GM23338 (cell line): ENCODE measurements at regions not wholly inside any gene's neighbourhood (a gene's known extent, or its start where the extent isn't known, plus 50 kb on each side); places are given as distances from the start of the nearest gene placed in this dataset.

Source experiments
- ATAC-seq: fragments of 200-7000 bp; cut with Tn5 transposase; 3 replicates; pipeline ENCODE4 v1.9.1; 2020
- DNase-seq: peaks from one replicate; pipeline ENCODE4 v3.0.0-alpha.2; 2015; ENCODE audit warnings: low spot score
- H2AFZ ChIP-seq: fragments of 200-600 bp; sonication (generic); 2 replicates; pipeline ENCODE4 v1.8.0; 2016; ENCODE audit warnings: antibody characterized with exemption, mild to moderate bottlenecking, moderate library complexity
- H3F3A ChIP-seq: fragments of 200-600 bp; sonication (generic); replicated peaks from 2 replicates; pipeline ENCODE4 v1.8.0; 2017; ENCODE audit warnings: antibody characterized with exemption, mixed run types, low read depth
- H3K27ac ChIP-seq: fragments of 200-600 bp; sonication (generic); 2 replicates; pipeline ENCODE4 v1.6.1; 2016; ENCODE audit warnings: low read depth
- H3K27me3 ChIP-seq: fragments of 200-600 bp; sonication (generic); 2 replicates; pipeline ENCODE4 v1.8.0; 2016; ENCODE audit warnings: mild to moderate bottlenecking, mixed run types, moderate library complexity; ENCODE audit not compliant: insufficient read depth
- H3K36me3 ChIP-seq: fragments of 200-600 bp; sonication (generic); 2 replicates; pipeline ENCODE4 v1.8.0; 2016; ENCODE audit warnings: mild to moderate bottlenecking; ENCODE audit not compliant: insufficient read depth
- H3K4me1 ChIP-seq: fragments of 200-600 bp; sonication (generic); 2 replicates; pipeline ENCODE4 v1.8.0; 2016; ENCODE audit warnings: mild to moderate bottlenecking, moderate library complexity; ENCODE audit not compliant: insufficient read depth
- H3K4me2 ChIP-seq: fragments of 200-600 bp; sonication (generic); 2 replicates; pipeline ENCODE4 v1.7.1; 2017; ENCODE audit warnings: mixed run types
- H3K4me3 ChIP-seq: fragments of 200-600 bp; sonication (generic); 2 replicates; pipeline ENCODE4 v1.6.1; 2016; ENCODE audit warnings: mixed run types
- H3K79me2 ChIP-seq: fragments of 200-600 bp; sonication (generic); replicated peaks from 2 replicates; pipeline ENCODE4 v1.8.0; 2017; ENCODE audit warnings: mild to moderate bottlenecking; ENCODE audit not compliant: insufficient read depth
- H3K9me2 ChIP-seq: fragments of 200-600 bp; sonication (generic); 2 replicates; pipeline ENCODE4 v1.8.0; 2017; ENCODE audit not compliant: insufficient read depth
- H4K20me1 ChIP-seq: fragments of 200-600 bp; sonication (generic); replicated peaks from 2 replicates; pipeline ENCODE4 v1.8.0; 2017; ENCODE audit warnings: mild to moderate bottlenecking; ENCODE audit not compliant: insufficient read depth
- H3K27ac Mint-ChIP-seq: 2 replicates; pipeline ENCODE4 v1.8.0; 2020; ENCODE audit warnings: inconsistent platforms, mild to moderate bottlenecking, moderate library complexity, mixed read lengths
- H3K27me3 Mint-ChIP-seq: 3 replicates; pipeline ENCODE4 v1.8.0; 2022; ENCODE audit warnings: low read depth, mild to moderate bottlenecking, moderate library complexity, mixed read lengths, inconsistent platforms; ENCODE audit not compliant: insufficient read depth, poor library complexity
- H3K36me3 Mint-ChIP-seq: 3 replicates; pipeline ENCODE4 v1.8.0; 2021; ENCODE audit warnings: low read depth, mild to moderate bottlenecking, inconsistent platforms, moderate library complexity, mixed read lengths
- H3K4me1 Mint-ChIP-seq: 3 replicates; pipeline ENCODE4 v1.8.0; 2020; ENCODE audit warnings: mild to moderate bottlenecking, inconsistent platforms, mixed read lengths
- H3K4me3 Mint-ChIP-seq: 3 replicates; pipeline ENCODE4 v1.8.0; 2021; ENCODE audit warnings: moderate library complexity, mild to moderate bottlenecking, inconsistent platforms, mixed read lengths
- H3K9me3 Mint-ChIP-seq: 3 replicates; pipeline ENCODE4 v1.8.0; 2020; ENCODE audit warnings: moderate library complexity, mild to moderate bottlenecking, inconsistent platforms, mixed read lengths
- CREB1 ChIP-seq: fragments of 250-450 bp; sonication (Bioruptor Pico); IDR thresholded peaks from 2 replicates; pipeline ENCODE4 v1.5.0; 2020; ENCODE audit warnings: low read depth, mild to moderate bottlenecking, moderate library complexity
- CTCF ChIP-seq, 2 experiments: fragments of 200-600 bp in 1 of 2; sonication (generic) in 1 of 2; conservative IDR thresholded peaks; 2 replicates each; pipeline versions ENCODE4 v1.5.1 to v1.6.1; 2016 to 2017; ENCODE audit warnings: antibody characterized with exemption in 2 of 2, low read depth in 2 of 2, mild to moderate bottlenecking in 2 of 2, moderate library complexity in 1 of 2
- ETS1 ChIP-seq: IDR thresholded peaks from 2 replicates; pipeline ENCODE4 v1.6.1; 2016; ENCODE audit warnings: antibody characterized with exemption
- EZH2 ChIP-seq: fragments of 200-600 bp; sonication (generic); IDR thresholded peaks from one replicate; pipeline ENCODE4 v1.8.0; 2017; ENCODE audit warnings: antibody characterized with exemption, mild to moderate bottlenecking, low read depth; ENCODE audit not compliant: unreplicated experiment
- EZH2phosphoT487 ChIP-seq: fragments of 200-600 bp; sonication (generic); IDR thresholded peaks from one replicate; pipeline ENCODE4 v1.8.1; 2018; ENCODE audit warnings: antibody characterized with exemption; ENCODE audit not compliant: unreplicated experiment
- JUNB ChIP-seq: IDR thresholded peaks from one replicate; pipeline ENCODE4 v1.6.1; 2016; ENCODE audit warnings: antibody characterized with exemption; ENCODE audit not compliant: unreplicated experiment
- STAT1 ChIP-seq: IDR thresholded peaks from one replicate; pipeline ENCODE4 v1.6.1; 2016; ENCODE audit warnings: antibody characterized with exemption; ENCODE audit not compliant: unreplicated experiment
- ZNF114 ChIP-seq: fragments of 250-450 bp; sonication (Bioruptor Pico); IDR thresholded peaks from 2 replicates; pipeline ENCODE4 v1.5.0; 2020; ENCODE audit warnings: mild to moderate bottlenecking, moderate library complexity
- ZNF331 ChIP-seq: fragments of 250-450 bp; sonication (Bioruptor Pico); IDR thresholded peaks from 2 replicates; pipeline ENCODE4 v1.5.0; 2020; ENCODE audit warnings: low read depth, mild to moderate bottlenecking, moderate library complexity
- ZNF462 ChIP-seq: fragments of 250-450 bp; sonication (Bioruptor Pico); IDR thresholded peaks from 2 replicates; pipeline ENCODE4 v1.5.0; 2020; ENCODE audit warnings: mild to moderate bottlenecking, moderate library complexity

GRCh38 chr2:35870713-35871112, 484.9 kb upstream of the CRIM1 start:
- no peaks in the 10 kb centered on the region for H3K79me2 ChIP-seq
- no peak overlapping the region for H3K27ac ChIP-seq
- H3K36me3 ChIP-seq, result no peaks in the 10 kb centered on the region
- no peak overlapping the region for H2AFZ ChIP-seq
- Mint-ChIP-seq H3K4me3 (no peak overlapping the region), H3K9me3 (peaks cover 2% of the 10 kb centered on the region; the same call in 1 of the 3 replicates), H3K36me3 (no peaks in the 10 kb centered on the region), H3K4me1 (no peaks in the 10 kb centered on the region), H3K27ac (no peak overlapping the region), H3K27me3 (no peaks in the 10 kb centered on the region)
- DNase-seq (no peak), ATAC-seq (no peak)
- H4K20me1 ChIP-seq, result no peaks in the 10 kb centered on the region
- H3K4me3 ChIP-seq, result no peak overlapping the region
- H3K4me1 ChIP-seq, result no peaks in the 10 kb centered on the region
- no peaks in the 10 kb centered on the region for H3K27me3 ChIP-seq
- no peaks in the 10 kb centered on the region for H3F3A ChIP-seq
- no peak overlapping the region for H3K4me2 ChIP-seq
- TF ChIP-seq EZH2 (no peak), STAT1 (no peak), EZH2phosphoT487 (no peak), ETS1 (no peak), CREB1 (CRISPR knock-in tag) (no peak), JUNB (no peak), CTCF (conservative IDR thresholded peaks at IDR 0.05; ENCODE audit: low read depth in 2 of 2) (no peak), ZNF114 (CRISPR knock-in tag) (no peak), ZNF331 (no peak), ZNF462 (CRISPR knock-in tag) (no peak)
- no peaks in the 10 kb centered on the region for H3K9me2 ChIP-seq
